SK-MEL-5 (cell line): ENCODE measurements at regions not wholly inside any gene's neighbourhood (a gene's known extent, or its start where the extent isn't known, plus 50 kb on each side); places are given as distances from the start of the nearest gene placed in this dataset.
"Not testable (repeated sequence)": the region's sequence is repeated elsewhere in the genome, so short reads cannot be mapped to it uniquely, and the experiment has no call there.

Experiments
- DNase-seq: peaks from one replicate; pipeline ENCODE4 v3.0.0-alpha.2; 2016; ENCODE audit warnings: low read depth, low spot score
- in situ Hi-C: cut with HindIII; loops from 2 replicates; pipeline ENCODE4 v1.10.0; 2016; ENCODE audit warnings: low sequenced_read_pairs, high pct_unique_total_duplicates, low pct_unique_long_range_greater_than_20kb

GRCh38 chr12:91778938-91779400 is 366.7 kb downstream of the BTG1 start:
- in situ Hi-C loops = no loop called here
- peak; percentile 88 for DNase-seq

GRCh38 chr12:91778091-91778832 is 367.4 kb downstream of the BTG1 start:
- DNase-seq = no peak
- in situ Hi-C loops = no loop called here

- DNase-seq = no peak
- in situ Hi-C loops = no loop called here
Measured at GRCh38 chr12:91777268-91777992, 368.2 kb downstream of the BTG1 start.

- in situ Hi-C loops = no loop called here
- DNase-seq = no peak
Measured at GRCh38 chr12:91774434-91774921, 371.2 kb downstream of the BTG1 start.

GRCh38 chr12:91773749-91774429 is 371.8 kb downstream of the BTG1 start:
- in situ Hi-C loops = no loop called here

GRCh38 chr12:91772411-91772810 is 373.2 kb downstream of the BTG1 start:
- DNase-seq = no peak
- in situ Hi-C loops = no loop called here

More at GRCh38 chr12:91773749-91774429, 371.8 kb downstream of the BTG1 start:
- DNase-seq = no peak

- no peak for DNase-seq
- in situ Hi-C loops = no loop called here
Measured at GRCh38 chr12:91769736-91770135, 375.9 kb downstream of the BTG1 start.

GRCh38 chr12:91767237-91767636 is 378.4 kb downstream of the BTG1 start:
- no peak for DNase-seq
- in situ Hi-C loops = no loop called here

GRCh38 chr12:91766454-91766853 is 379.2 kb downstream of the BTG1 start:
- DNase-seq = no peak
- in situ Hi-C loops = no loop called here

GRCh38 chr12:91763654-91764370 is 381.8 kb downstream of the BTG1 start:
- in situ Hi-C loops = no loop called here
- DNase-seq = no peak

- DNase-seq = no peak
- in situ Hi-C loops = no loop called here
Measured at GRCh38 chr12:91753649-91754048, 392.0 kb downstream of the BTG1 start.

GRCh38 chr12:91746976-91747375 is 398.7 kb downstream of the BTG1 start:
- peak; percentile 7 for DNase-seq
- in situ Hi-C loops = no loop called here

GRCh38 chr12:91744597-91744996 is 401.0 kb downstream of the BTG1 start:
- in situ Hi-C loops = no loop called here
- no peak for DNase-seq

GRCh38 chr12:91743704-91744321 is 401.8 kb downstream of the BTG1 start:
- in situ Hi-C loops = no loop called here
- DNase-seq = peak; percentile 65

- in situ Hi-C loops = no loop called here
Measured at GRCh38 chr12:91743280-91743679, 402.4 kb downstream of the BTG1 start.

GRCh38 chr12:91741932-91742331 is 403.7 kb downstream of the BTG1 start:
- in situ Hi-C loops = no loop called here
- no peak for DNase-seq

More at GRCh38 chr12:91743280-91743679, 402.4 kb downstream of the BTG1 start:
- no peak for DNase-seq

GRCh38 chr12:91733846-91734245 is 411.8 kb downstream of the BTG1 start:
- in situ Hi-C loops, DNase-seq: not testable (repeated sequence)
